Fibroblast of lung (primary cell): ENCODE measurements at regions not wholly inside any gene's neighbourhood (a gene's known extent, or its start where the extent isn't known, plus 50 kb on each side); places are given as distances from the start of the nearest gene placed in this dataset.

Experiments
- DNase-seq, 2 donors: peaks; one replicate each; pipeline versions ENCODE4 v3.0.0 to v3.0.0-alpha.2; 2010; ENCODE audit warnings: low read depth in 2 of 2
- H2AFZ ChIP-seq: 2 replicates; pipeline ENCODE4 v1.5.1; 2012; ENCODE audit warnings: low read length, control low read depth, inconsistent platforms
- H3K27ac ChIP-seq: 2 replicates; pipeline ENCODE4 v1.5.1; 2011; ENCODE audit warnings: low read length, control low read depth; ENCODE audit not compliant: insufficient read depth
- H3K27me3 ChIP-seq: 2 replicates; pipeline ENCODE4 v1.5.1; 2011; ENCODE audit warnings: mild to moderate bottlenecking, low read length; ENCODE audit not compliant: control insufficient read depth, insufficient read depth
- H3K36me3 ChIP-seq: 2 replicates; pipeline ENCODE4 v1.5.1; 2011; ENCODE audit warnings: low read length; ENCODE audit not compliant: control insufficient read depth, insufficient read depth
- H3K4me1 ChIP-seq: 2 replicates; pipeline ENCODE4 v1.5.1; 2011; ENCODE audit warnings: low read length; ENCODE audit not compliant: control insufficient read depth, insufficient read depth; ENCODE audit errors: extremely low read depth
- H3K4me2 ChIP-seq: 2 replicates; pipeline ENCODE4 v1.5.1; 2011; ENCODE audit warnings: low read length, control low read depth; ENCODE audit not compliant: insufficient read depth; ENCODE audit errors: extremely low read depth
- H3K4me3 ChIP-seq, 4 experiments: fragments of 200-600 bp in 1 of 4; sonication (generic) in 1 of 4; replicated peaks in 1 of 4; 2 replicates each; pipeline ENCODE4 v1.5.1; 2011 to 2016; ENCODE audit warnings: low read length in 4 of 4, low read depth in 3 of 4, mild to moderate bottlenecking in 3 of 4, control low read depth in 2 of 4, inconsistent platforms in 1 of 4, mixed read lengths in 1 of 4; ENCODE audit not compliant: insufficient read depth in 1 of 4; ENCODE audit errors: control extremely low read depth in 1 of 4
- H3K79me2 ChIP-seq: 2 replicates; pipeline ENCODE4 v1.5.1; 2012; ENCODE audit warnings: mild to moderate bottlenecking, low read length, inconsistent platforms; ENCODE audit not compliant: control insufficient read depth, insufficient read depth
- H3K9ac ChIP-seq: 2 replicates; pipeline ENCODE4 v1.5.1; 2011; ENCODE audit warnings: mild to moderate bottlenecking, low read length, control low read depth; ENCODE audit not compliant: insufficient read depth
- H3K9me3 ChIP-seq: 2 replicates; pipeline ENCODE4 v1.5.1; 2012; ENCODE audit warnings: low read depth, low read length; ENCODE audit not compliant: control insufficient read depth, insufficient read depth
- H4K20me1 ChIP-seq: 2 replicates; pipeline ENCODE4 v1.5.1; 2011; ENCODE audit warnings: low read length; ENCODE audit not compliant: control insufficient read depth, insufficient read depth; ENCODE audit errors: extremely low read depth
- EZH2 ChIP-seq: IDR thresholded peaks from 2 replicates; pipeline ENCODE4 v1.5.1; 2012; ENCODE audit warnings: low read length, control low read depth, mild to moderate bottlenecking; ENCODE audit errors: missing control alignments
- TF ChIP-seq, protein P1 (sequence below), 2 donors: IDR thresholded peaks in 1 of 2; conservative IDR thresholded peaks in 1 of 2; 1 replicate in 1 of 2; 2 replicates in 1 of 2; pipeline ENCODE4 v1.5.1; 2011 to 2012; ENCODE audit warnings: low read length in 2 of 2, control low read depth in 1 of 2, inconsistent platforms in 1 of 2, low read depth in 1 of 2, mild to moderate bottlenecking in 1 of 2

DNA sequence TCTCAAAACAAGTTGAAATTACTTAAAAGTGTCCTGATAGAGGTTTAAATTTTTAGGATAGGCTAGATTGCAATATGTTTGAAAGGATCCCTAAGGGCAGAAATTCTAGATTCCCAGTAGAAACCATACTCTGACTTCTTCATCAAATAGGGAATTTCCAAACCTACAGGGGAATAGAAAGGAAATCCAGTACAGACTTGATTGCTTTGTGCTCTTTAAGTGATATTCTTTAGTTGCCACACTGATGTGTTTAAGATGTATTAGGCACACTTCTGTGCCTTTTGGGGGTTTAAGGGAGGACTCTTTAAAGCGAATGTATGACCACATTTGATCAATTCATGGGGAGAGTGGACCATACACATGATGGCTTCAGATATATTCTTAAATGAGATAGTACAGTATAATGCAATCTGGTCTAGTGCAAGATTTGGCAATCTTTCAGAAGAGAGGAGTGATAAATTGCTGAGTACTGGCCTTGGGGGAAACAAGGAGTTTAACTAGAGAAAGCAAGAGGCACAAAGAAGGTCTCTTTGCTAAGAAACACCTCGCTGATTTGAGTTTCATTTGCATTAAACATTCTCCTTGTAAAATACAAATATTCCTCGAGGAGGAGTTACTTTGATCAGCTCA is 268.8 kb upstream of the NR5A2 start:
- H3K4me3 ChIP-seq, result no peak overlapping the region
- H3K27me3 ChIP-seq, result peaks cover 2% of the 10 kb centered on the region
- H3K4me1 ChIP-seq, result no peaks in the 10 kb centered on the region
- H3K4me2 ChIP-seq, result no peak overlapping the region
- no peaks in the 10 kb centered on the region for H3K9me3 ChIP-seq
- peak; percentile 7 to 39 for DNase-seq
- H3K36me3 ChIP-seq, result no peaks in the 10 kb centered on the region
- H3K79me2 ChIP-seq, result no peaks in the 10 kb centered on the region
- H3K9ac ChIP-seq, result no peak overlapping the region
- TF ChIP-seq EZH2, result no peak
- TF ChIP-seq, protein P1, sequence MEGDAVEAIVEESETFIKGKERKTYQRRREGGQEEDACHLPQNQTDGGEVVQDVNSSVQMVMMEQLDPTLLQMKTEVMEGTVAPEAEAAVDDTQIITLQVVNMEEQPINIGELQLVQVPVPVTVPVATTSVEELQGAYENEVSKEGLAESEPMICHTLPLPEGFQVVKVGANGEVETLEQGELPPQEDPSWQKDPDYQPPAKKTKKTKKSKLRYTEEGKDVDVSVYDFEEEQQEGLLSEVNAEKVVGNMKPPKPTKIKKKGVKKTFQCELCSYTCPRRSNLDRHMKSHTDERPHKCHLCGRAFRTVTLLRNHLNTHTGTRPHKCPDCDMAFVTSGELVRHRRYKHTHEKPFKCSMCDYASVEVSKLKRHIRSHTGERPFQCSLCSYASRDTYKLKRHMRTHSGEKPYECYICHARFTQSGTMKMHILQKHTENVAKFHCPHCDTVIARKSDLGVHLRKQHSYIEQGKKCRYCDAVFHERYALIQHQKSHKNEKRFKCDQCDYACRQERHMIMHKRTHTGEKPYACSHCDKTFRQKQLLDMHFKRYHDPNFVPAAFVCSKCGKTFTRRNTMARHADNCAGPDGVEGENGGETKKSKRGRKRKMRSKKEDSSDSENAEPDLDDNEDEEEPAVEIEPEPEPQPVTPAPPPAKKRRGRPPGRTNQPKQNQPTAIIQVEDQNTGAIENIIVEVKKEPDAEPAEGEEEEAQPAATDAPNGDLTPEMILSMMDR (conservative IDR thresholded peaks at IDR 0.05 in 1 of 2, IDR thresholded peaks at IDR 0.05 in 1 of 2; ENCODE audit: low read depth in 1 of 2, low read length in 2 of 2), result no peak
- no peak overlapping the region for H3K27ac ChIP-seq
- H4K20me1 ChIP-seq, result no peaks in the 10 kb centered on the region
- H2AFZ ChIP-seq, result no peak overlapping the region

DNA sequence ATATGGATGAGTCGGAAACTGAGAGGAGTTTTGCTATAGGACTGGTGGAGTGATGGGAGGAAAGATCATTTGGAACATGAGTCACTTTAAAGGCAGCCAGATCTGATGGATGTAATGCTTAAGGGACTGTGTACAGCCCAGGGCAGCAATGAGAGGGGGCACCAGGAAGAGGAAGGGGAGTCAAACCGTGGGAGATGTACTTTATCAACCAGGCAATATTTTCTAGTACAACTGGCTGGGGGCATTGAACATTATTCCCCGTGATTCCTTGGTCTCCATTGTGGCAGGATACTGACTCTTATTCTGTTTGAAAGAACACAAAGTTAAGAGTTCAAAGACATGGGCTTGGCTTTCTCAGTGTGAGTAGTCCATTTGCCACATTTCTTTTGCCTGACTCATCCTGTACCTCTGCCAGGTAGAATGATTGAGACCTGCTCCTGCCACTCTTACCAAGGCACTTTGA is 268.2 kb upstream of the NR5A2 start:
- Histone ChIP-seq H3K27me3 (peaks cover 2% of the 10 kb centered on the region), H3K9me3 (no peaks in the 10 kb centered on the region), H3K4me2 (no peak overlapping the region), H3K36me3 (no peaks in the 10 kb centered on the region), H4K20me1 (no peaks in the 10 kb centered on the region), H3K4me3 (no peak overlapping the region), H3K79me2 (no peaks in the 10 kb centered on the region), H3K27ac (no peak overlapping the region), H2AFZ (no peak overlapping the region), H3K9ac (no peak overlapping the region), H3K4me1 (no peaks in the 10 kb centered on the region)
- TF ChIP-seq EZH2, result no peak
- TF ChIP-seq, protein P1 (conservative IDR thresholded peaks at IDR 0.05 in 1 of 2, IDR thresholded peaks at IDR 0.05 in 1 of 2; ENCODE audit: low read depth in 1 of 2, low read length in 2 of 2), result no peak
- DNase-seq, result peak; percentile 34 to 55

DNA sequence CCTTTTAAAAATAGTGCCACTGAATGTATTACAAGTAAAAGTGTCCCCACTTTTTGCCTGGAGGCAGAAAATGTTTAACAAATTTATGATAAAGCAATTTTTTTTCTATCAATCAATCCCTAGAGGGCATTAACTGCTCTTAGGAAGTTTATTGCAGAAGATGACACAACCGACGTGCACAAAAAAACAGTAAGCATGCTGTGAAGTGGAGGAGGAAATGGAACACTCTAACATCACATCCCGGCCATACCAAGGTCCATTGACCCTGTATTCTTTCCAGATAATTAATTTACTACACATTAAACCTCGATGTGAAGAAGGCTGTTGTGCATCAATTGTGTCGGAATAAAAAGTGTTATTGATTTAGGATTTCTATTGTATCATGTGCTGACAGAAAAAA is 264.9 kb upstream of the NR5A2 start:
- no peaks in the 10 kb centered on the region for H3K4me1 ChIP-seq
- H3K4me2 ChIP-seq, result no peak overlapping the region
- H2AFZ ChIP-seq, result no peak overlapping the region
- no peak for TF ChIP-seq EZH2
- TF ChIP-seq, protein P1 (conservative IDR thresholded peaks at IDR 0.05 in 1 of 2, IDR thresholded peaks at IDR 0.05 in 1 of 2; ENCODE audit: low read depth in 1 of 2, low read length in 2 of 2), result no peak
- no peak overlapping the region for H3K9ac ChIP-seq
- no peak overlapping the region for H3K27ac ChIP-seq
- no peaks in the 10 kb centered on the region for H4K20me1 ChIP-seq
- no peak for DNase-seq
- no peaks in the 10 kb centered on the region for H3K79me2 ChIP-seq
- H3K27me3 ChIP-seq, result peaks cover 2% of the 10 kb centered on the region
- no peak overlapping the region for H3K4me3 ChIP-seq
- H3K36me3 ChIP-seq, result no peaks in the 10 kb centered on the region
- no peaks in the 10 kb centered on the region for H3K9me3 ChIP-seq
